Dermis microvascular lymphatic vessel endothelial cell (primary cell): ENCODE measurements at regions not wholly inside any gene's neighbourhood (a gene's known extent, or its start where the extent isn't known, plus 50 kb on each side); places are given as distances from the start of the nearest gene placed in this dataset.
"Not testable (repeated sequence)": the region's sequence is repeated elsewhere in the genome, so short reads cannot be mapped to it uniquely, and the experiment has no call there.

Experiments
- DNase-seq, 2 donors: peaks; one replicate each; pipeline versions ENCODE4 v3.0.0 to v3.0.0-alpha.2; 2010; ENCODE audit warnings: low read depth in 2 of 2

- DNase-seq, result no peak
These were observed 156.0 kb upstream of the L3MBTL4 start for GRCh38 chr18:6570581-6571238.

- no peak for DNase-seq
These were observed 156.5 kb upstream of the L3MBTL4 start for GRCh38 chr18:6571239-6571602.

- not testable (repeated sequence) for DNase-seq
These were observed 157.3 kb upstream of the ARHGAP28 start for GRCh38 chr18:6572192-6572591.

- no peak for DNase-seq
These were observed 154.9 kb upstream of the ARHGAP28 start for GRCh38 chr18:6574631-6575030.

DNA sequence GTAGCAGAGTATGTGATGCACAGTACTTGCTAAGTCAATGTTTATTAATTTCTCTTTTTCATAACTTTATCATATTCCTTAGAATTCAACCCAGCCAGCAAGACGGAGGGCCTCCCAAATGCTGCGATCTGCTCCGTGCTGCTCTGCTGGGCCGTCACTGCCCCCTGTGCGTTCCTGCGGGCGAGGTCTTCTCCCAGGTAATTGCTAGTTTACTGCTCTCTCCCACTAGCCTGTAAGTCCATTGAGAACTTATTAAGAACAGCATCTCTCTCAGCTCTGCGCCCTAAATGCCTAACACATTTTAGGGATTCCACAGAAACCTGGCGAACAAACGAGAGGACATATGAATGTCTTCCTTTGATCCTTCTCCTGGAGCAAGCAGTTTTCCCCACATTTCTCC is 153.6 kb upstream of the ARHGAP28 start:
- DNase-seq, result no peak

GRCh38 chr18:6576718-6577375 is 152.7 kb upstream of the ARHGAP28 start:
- no peak for DNase-seq

- no peak for DNase-seq
These were observed 150.8 kb upstream of the ARHGAP28 start for GRCh38 chr18:6578686-6579085.

DNA sequence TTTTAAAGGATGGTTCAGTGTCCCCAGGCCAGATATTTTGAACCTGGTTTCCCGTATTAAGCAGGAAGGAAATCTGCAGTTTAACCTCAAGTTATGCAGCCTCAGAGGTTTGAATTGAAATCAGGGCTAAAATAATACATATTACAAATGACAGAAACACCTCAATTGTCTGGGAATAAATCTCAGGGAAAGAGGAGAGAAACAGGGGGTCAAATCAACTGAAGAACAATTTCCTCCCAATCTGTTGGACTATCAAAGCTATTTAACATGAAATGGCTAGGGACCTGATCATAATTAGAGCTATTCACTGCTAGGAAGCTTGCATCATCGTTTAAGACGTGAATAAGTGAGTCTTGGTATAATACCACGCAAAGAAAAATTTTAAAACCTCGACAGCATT is 150.0 kb upstream of the ARHGAP28 start:
- DNase-seq, result peak; percentile 10 to 16

DNA sequence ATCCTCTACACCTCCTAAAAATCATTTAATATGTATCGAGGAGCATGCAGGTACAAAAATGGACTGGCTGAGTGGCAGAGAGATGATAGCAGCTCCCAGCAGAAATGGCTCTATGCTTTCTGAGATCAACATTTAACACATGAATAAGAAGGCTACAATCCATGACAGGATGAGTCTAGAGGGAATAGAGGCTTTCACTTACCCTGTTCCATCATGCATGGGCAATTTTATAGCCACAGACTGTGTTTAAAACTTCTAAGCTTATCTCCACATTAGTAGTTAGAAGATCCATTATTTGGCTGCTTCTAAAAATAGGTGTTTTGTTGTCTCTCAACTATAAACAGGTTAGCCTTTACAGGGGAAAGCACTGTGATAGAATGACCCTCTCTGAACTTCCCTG is 149.1 kb upstream of the ARHGAP28 start:
- no peak for DNase-seq

- no peak for DNase-seq
These were observed 139.6 kb upstream of the ARHGAP28 start for GRCh38 chr18:6589923-6590322.

DNA sequence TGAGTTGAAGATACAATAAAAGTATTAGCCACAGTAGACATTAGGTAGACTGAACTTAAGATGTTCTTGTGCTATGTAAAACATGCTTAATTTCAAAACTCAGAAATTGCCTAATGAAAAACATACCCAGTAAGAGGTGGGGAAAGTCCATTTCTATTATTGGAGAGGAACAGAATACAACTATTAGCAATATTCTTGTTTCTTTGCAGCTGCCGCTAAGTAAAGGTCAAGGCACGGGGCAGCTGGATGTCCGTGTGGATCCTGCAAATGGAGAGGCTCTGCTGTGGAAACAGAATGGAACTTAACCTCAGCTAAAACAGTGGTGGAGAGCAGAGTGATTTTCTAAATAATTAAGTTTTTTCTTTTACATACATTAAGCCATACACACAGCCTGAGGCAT is 139.2 kb upstream of the ARHGAP28 start:
- DNase-seq, result no peak

DNA sequence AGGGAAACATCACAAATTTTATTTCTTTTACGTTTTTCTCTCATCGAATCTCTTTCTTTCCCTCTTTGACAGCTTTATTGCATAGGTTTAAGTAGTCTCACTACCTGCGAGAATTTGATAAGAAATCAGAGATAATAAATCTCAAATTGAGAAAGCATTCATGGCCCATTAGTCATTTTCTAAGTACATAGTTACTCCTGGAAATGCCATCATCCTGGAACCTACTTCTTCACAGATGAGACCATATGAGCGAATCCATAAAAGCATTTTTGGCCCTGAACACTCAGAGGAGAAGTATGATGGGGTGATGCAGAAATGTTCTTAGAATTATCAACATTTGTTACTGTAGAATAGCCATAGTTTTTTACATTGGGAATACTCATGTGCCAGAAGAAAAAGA is 138.0 kb upstream of the ARHGAP28 start:
- DNase-seq, result no peak

- no peak for DNase-seq
These were observed 137.0 kb upstream of the ARHGAP28 start for GRCh38 chr18:6592522-6592921.

DNA sequence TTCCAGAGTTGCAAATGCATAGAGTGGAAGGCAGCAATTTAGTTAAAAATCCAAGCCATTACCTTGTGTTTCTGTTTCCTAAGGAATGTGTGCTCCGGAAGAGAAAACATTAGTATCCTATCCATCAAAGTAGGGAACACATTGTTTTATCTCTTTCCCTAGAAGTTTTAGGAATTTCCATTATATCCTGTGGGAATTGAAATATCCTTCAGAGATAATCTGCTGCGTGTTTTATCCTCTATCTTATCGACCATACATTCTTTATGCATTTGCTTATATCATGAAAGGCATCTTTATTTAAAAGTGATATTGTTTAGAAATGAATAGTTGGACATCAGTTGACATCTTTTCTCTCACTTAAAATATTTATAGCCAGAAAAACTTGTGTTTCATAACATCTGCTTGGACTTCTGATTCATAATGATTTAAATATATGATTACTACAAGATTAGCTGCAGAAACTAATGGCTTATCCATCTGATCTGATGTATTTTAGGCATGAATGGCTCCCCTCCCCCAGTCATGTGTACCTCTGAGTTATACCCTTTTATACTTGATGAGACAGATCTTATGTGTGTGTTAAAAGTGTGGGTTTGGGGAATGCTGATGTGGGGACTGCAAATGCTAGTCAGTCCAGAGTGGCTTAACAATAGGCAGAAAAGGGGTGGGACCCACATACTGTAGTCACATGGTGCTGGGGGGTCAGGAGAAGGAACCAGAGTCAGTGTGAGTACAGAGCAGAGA is 136.2 kb upstream of the ARHGAP28 start:
- no peak for DNase-seq

- DNase-seq, result no peak
These were observed 133.8 kb upstream of the ARHGAP28 start for GRCh38 chr18:6595666-6596065.

DNA sequence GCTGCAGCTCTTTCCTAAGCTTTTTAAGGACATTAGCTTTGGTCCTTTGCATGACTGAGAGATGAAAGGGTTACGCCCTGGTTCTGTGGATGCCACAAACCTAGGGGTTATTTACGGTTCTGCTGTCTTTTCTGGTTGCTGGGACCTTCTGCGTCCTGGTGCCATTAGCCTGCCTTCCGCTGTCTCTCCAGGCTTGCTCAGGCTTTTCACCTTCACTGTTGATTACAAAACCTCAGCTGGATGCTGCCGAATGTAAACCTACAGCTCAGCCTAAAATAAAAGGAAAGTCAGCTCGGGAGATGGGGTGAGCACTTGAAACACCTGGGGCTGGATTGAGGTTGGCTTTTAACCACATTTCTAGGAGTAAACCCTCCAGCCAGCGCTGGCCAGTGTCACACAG is 130.9 kb upstream of the ARHGAP28 start:
- no peak for DNase-seq

DNA sequence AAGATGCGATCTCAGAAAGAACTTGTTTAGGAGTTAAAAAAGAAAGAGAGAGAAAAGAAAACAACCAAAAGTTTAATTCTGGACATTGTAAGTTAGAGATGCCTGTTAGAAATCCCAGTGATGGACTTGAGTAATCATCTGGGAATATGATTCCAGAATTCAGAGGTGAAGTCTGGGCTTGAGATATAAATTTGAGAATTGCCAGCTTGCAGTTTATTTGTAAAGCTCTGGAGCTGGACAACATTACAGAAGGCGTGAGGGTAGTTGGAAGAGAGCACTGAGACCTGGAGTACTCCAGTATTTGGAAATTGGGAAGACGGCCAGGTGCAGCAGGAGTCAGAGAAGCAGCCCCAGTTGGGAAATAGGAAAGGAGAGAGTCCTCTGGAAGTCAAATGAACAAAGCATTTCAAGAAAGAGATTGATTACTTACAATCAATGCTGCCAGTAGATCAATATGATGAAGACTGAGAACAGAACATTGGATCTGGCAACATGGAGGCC is 128.8 kb upstream of the ARHGAP28 start:
- no peak for DNase-seq

GRCh38 chr18:6601241-6601640 is 128.3 kb upstream of the ARHGAP28 start:
- DNase-seq, result no peak

GRCh38 chr18:6602365-6602764 is 127.2 kb upstream of the ARHGAP28 start:
- no peak for DNase-seq

DNA sequence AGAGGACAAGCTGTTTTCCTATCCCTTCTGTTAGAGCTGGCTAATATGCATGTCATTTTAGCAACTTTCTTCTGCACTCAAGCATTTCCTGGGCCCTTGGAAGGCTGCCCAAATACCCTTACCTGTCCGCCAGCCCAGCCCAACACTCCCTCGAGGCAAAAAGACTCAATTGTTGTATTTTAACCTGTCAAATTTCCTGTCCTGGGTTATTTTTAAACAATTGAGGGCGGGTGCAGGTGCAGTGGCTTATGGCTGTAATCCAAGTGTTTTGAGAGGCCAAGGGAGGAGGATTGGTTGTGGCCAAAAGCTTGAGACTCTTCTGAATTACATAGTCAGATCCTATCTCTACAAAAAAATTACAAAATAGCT is 125.0 kb upstream of the ARHGAP28 start:
- no peak for DNase-seq

- DNase-seq, result no peak
These were observed 124.2 kb upstream of the ARHGAP28 start for GRCh38 chr18:6605115-6605869.
